ENCODE measurements at regions not wholly inside any gene's neighbourhood (a gene's known extent, or its start where the extent isn't known, plus 50 kb on each side); places are given as distances from the start of the nearest gene placed in this dataset.
"Not testable (repeated sequence)": the region's sequence is repeated elsewhere in the genome, so short reads cannot be mapped to it uniquely, and the experiment has no call there.

DNA sequence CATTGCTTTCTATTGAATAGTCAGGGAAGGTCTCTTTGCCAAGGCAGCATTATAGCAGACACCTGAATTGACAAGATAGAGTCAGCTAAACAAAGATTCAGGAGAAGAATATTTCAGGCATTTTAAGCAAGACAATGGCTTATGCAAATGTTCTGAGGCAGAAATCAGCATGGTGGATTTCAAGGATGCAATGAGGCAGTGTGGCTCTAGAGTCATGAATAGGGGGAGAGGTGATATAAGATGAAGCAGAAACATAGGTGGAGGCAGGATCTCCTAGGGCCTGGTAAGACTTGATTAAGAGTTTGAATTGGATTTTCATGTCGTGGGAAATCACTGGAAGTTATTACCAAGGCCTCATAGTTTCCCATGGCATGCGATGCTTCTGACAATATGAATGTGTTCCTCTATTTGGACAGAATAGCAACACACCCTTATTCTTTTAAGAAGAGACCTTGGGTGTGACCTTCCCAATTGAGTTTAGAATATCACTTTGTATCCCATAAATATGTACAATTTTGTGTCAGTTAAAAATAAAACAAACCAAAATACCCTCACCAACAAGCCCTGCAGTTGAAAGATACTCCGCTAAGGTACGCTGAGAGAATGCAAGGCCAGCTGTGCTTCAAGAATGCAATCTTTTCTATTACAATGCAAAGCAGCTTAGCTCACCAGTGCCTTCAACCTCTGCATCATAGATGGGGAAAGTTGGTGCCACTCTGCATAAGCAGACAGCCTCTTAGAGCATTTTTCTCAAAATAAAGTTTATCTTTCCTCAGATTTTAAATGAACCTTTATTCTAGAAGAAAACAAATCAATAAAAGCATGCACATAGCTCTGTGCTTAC is 139.6 kb upstream of the SALL1 start:
- no peak for DNase-seq

DNA sequence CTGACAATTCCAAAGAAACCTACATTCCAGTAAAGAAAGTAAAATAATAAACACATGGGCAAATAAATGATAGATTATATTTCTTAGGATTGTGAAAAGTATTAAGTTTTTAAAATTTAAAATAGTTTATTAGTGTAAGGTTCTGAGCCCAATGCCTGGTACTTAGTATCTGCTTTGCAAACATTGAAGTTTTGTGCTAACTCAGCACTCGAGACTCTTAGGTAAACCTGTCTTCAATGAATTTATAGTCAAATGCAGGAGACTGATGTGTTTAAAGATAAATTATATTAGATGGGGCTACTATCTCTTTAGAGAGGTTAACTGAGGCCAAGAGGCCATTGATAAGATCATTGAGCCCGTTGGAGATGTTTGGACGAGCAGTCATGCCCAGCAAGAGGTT is 138.3 kb upstream of the SALL1 start:
- DNase-seq, result no peak

DNA sequence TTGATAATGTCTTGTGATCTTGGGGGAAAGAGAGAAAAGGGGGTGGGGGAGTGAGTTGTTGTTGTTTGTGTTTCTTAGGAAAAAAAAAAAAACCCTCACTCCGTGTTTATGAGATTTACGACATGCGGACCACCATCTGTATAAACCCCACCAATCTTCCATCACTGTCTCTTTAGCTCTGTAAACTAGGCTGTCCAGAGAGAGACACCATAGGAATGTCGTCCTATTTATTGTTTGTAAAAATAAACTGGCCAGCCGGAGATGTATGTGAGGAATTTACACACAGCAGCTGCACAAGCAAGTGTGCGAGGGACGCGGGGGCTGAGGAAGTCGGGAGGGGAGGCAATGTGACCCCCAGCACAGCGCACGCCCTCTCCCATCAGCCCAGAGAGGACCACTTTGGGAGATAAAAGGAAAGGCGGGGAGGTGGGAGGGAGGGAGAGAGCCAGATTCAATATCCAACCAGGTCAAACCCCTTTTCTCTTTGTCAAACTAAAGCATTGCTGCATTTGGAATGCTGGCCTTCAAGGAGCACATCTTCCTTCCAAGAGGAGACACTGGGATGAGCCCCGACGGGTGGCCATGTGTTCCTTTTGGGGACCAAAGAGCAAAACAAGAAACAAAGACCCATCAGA is 136.2 kb upstream of the SALL1 start:
- DNase-seq, result no peak

DNA sequence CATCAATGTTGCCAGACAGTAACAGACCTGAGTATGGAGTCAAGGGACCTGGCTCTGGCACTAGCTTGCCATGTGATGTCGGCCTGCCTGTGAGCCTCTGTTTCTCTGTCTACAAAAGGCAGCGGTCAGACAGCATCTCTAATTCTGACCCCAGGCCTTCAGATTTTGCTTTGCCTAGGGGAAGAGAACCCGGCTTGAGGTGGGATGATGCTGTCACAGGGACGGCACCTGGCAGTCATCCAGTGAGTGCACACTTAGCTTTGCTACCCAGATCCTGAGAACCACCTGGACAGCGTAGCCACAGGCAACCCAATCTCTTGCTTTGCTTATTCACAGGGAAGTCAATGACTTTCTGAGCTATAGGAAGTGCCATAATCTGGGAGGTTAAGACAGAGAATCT is 135.2 kb upstream of the SALL1 start:
- DNase-seq, result no peak

DNA sequence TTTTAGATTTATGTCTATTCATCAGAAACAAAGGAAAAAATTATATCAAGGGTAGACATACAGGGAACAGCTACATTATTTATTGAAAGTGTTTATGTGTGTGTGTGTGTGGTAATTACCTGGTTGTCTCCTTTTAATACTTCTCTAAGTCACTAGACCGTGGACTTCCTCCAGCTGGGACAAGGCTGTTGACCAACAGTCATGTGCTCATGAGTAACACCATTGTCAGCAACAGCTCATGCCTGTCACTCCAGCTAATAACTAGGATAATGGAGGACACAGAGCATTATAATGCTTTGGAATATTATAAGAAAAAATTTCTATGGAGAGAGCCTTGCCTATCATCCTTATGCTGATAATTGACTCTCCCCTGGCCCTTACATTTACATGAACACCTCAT is 125.3 kb upstream of the SALL1 start:
- DNase-seq, result no peak

DNA sequence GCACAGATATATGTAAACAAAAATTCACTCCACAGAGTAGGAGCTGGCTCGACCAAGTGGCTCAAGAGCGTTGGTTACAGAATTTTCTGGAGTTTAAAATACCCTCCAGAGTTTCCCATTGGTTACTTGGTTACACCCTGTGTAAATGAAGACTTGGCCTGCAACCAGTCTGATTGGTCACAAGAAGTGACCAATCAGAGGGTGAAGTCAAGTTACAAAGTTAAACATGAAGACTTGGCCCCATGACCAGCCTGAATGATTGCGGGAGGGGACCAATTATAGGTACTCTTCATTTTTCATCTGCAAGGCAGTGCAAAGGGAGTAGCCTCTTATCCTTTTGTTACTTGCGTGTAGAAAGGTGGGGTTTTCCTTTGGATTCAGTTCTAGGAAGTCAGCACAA is 121.3 kb upstream of the SALL1 start:
- DNase-seq, result no peak

DNA sequence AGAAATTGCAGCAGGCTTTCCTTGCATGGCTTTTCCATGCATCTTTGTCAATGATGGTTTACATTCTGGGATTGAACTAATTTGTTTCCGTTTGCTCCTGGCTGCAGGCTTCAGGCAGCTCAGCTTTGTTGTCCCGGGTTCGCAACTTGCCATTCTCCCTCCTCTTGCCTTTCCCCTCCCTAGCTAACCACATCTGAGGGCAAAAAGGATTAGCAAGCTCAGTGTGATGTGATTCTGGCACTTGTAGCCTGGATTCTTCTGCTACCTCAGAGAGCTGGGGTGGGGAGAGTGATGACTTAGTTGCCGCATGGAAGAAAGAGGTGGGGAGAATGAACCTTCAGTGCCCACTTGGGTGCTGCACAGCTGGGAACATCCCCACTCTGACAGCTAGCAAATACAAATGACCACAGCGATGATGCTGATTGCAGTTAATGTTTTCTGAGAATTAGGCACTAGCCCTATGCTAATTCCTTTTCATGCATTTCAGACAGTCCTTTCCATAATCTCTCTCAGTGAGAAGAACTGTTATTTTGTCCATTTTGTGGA is 120.2 kb upstream of the SALL1 start:
- no peak for DNase-seq

DNA sequence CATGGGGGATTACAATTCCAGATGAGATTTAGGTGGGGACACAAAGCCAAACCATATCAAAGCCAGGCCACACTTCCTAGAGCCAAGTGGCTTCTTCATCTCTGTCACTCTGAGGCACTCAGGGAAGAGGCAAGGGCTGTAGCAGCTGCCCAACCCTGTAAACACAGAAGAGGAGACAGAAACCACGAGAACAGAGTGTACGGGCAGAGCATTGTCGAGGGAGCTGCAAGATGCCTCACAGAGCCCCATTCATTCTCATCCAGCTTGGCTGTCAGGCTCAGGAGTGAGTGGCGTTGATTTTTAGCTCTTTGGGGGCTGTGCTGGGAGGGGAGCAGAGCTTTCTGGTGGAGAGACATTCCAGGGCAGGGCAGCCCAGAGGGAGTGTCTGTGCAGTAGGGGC is 117.2 kb upstream of the SALL1 start:
- no peak for DNase-seq

DNA sequence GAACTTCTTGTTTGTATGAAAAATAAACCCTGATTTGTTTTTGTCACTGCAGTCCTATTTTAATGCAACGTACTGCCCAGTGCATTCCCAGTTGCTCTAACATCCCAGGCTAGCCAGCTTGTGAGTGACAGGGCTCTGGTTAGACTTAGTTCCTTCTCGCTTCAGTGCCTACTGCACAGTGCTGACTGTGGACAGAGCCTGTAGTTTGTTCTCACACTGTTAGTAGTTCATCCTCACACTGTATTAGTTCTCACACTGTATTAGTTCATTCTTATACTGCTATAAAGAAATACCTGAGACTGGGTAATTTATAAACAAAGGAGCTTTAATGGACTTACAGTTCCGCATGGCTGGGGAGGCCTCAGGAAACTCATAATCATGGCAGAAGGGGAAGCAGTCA is 116.6 kb upstream of the SALL1 start:
- DNase-seq, result no peak

DNA sequence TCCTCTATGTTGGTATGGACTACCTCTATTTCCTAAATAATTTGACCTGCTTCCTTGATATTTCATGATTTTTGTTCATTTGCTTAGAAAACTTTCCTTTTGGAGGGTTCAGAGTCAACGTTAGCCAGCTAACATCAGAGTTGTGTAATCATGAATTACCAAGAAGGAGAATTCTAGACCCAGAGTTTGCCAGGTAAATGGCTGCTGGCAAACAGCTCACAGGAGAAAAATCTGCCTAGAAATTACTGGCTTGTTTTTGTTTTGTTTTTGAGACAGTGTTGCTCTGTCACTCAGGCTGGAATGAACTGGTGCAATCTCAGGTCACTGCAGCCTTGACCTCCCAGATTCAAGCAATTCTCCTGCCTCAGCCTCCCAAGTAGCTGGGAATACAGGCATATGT is 111.4 kb upstream of the SALL1 start:
- no peak for DNase-seq

DNA sequence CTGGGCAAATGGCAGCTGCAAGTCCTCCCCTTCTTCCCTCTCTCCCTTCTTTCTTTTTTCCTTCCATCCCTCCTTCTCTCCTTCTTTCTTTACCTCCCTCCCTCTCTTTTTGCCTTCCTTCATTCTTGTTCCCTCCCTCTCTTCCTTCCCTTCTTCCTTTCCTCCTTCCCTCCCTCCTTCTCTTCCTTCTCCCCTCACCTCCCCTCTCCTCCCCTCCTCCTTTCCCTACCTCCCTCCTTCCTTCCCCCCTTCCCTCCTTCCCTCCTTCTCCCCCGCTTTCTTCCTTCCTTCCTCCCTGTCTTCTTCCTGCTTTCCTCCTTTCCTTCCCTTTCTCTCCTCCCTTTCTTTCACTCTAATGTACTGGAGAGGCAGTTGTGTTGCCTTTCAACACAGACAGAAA is 110.8 kb upstream of the SALL1 start:
- no peak for DNase-seq

DNA sequence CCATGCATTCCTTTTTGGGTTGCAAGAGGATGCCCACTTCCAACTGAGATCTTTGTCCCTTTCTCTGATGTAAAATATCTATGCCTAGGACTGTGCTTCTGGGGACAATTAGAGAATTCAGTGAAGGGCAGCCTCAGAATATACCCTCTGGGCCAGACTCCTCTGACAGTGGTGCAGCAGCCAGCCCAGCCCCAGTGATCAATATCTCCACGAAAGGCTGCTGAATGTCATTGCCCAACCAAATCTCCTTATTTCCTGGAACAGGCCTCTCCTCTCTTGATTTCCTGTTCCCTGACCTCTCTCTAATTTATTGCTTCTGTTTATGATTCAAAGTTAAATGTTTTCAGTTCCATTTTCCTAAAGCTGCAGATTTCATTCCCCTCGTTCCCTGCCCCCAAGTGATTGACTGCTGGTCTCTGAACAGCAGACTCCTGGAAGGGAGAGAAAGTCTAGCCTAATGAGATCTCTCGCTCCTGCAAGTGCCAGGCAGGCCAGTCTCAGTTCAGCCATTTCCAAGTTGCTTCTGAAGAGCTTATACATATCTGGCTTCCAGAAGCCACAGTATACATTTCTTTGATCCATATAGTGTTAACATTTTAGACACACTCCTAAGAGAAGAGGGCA is 104.4 kb upstream of the SALL1 start:
- DNase-seq, result no peak

DNA sequence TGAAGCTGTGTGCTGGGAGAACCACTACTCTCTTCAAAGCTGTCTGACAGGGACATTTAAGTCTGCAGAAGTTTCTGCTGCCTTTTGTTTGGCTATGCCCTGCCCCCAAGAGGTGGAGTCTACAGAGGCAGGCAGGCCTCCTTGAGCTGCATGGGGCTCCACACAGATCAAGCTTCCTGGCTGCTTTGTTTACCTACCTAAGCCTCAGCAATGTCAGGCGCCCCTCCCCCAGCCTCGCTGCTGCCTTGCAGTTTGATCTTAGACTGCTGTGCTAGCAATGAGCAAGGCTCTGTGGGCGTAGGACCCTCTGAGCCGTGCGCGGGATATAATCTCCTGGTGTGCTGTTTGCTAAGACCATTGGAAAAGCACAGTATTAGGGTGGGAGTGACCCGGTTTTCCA is 103.3 kb upstream of the SALL1 start:
- DNase-seq, result not testable (repeated sequence)

DNA sequence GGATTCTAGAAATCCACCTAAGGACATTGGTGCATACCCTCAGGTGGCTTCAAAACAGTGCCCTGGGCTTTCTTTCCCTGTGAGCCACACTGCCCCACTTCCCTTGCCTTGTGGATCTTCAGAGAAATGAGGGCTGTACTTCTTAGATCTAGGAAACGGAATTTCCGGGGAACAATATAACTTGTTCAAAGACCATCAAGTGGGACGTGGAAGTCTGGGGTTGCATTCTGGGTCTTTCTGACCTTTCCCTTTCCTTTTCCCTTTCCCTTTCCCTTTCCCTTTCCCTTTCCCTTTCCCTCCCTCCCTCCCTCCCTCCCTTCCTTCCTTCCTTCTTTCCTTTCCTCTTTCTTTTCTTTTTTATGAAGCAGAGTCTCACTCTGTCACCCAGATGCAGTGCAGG is 97.1 kb upstream of the SALL1 start:
- DNase-seq, result no peak

DNA sequence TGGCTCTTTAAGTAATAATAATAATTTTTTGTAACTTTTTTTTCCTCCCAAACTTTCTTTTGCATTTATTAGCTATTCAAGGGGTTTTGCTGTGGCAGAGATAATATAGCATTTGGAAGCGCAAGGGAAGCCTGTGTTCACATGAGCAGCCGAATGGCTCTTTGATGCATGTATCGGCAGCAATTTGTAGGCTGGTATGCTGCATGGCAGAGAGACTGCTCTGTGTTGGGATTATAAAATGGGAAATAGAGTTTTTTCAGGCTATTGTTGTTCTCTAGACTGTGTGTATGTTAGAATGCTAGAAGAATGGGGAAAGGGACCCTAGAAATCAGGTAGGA is 94.6 kb upstream of the SALL1 start:
- DNase-seq, result no peak

DNA sequence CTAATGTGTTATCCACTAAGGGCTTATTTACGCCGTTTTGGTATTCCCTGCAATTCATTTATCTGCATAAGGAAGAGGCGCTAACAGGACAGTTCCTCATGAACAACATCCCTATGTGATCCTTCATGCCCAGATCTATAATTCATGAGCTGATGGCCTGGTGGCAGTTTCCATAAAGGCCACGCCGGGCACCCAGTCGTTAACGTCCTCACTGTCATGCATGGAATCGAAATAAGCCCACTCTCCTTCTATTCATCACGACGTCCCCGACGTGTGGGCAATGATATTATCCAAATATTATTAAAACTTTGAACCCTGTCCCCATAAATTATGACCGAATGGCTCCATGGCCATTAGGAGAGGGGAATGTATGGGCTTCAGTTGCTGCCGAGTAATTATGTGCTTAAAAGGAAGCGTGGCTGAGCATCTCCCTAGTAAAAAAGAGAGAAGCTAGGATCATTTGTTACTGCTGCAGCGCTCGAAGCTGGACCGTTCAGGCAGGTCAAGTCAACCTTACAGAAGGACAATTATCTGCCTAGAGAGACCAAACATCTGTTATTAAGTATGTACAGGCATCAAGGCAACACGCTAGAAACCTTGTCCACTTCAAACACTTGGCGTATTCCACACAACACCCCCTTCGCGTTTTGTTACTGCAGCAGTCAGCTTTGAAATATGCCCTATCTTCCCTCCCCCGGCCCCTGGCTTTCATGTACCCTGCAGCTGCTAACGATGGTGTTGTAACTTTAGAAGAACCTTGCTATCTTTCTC is 94.0 kb upstream of the SALL1 start:
- no peak for DNase-seq

DNA sequence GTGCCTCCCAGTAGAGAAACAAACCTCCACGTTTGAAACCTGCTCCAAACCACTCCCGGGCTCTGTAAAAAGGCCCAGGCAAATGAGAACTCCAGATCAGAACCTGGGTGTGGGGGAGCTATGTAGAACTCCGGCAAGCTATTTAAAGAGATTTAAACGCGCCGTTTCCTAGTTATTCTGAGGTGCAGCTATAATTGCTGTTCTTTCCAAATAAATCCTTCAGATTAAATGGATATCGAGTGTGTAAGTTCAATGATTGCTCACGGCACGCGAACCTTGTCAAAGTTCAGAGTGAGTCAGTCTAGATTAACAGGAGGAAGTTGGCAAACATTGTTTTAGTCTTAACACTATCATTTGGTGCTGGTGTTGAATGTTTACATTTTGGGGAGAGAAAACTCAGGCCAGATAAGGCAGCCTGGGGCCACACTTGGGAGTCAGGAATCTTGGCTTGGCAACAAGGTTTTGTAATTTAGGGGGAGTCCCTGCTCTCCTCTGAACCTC is 92.9 kb upstream of the SALL1 start:
- no peak for DNase-seq

DNA sequence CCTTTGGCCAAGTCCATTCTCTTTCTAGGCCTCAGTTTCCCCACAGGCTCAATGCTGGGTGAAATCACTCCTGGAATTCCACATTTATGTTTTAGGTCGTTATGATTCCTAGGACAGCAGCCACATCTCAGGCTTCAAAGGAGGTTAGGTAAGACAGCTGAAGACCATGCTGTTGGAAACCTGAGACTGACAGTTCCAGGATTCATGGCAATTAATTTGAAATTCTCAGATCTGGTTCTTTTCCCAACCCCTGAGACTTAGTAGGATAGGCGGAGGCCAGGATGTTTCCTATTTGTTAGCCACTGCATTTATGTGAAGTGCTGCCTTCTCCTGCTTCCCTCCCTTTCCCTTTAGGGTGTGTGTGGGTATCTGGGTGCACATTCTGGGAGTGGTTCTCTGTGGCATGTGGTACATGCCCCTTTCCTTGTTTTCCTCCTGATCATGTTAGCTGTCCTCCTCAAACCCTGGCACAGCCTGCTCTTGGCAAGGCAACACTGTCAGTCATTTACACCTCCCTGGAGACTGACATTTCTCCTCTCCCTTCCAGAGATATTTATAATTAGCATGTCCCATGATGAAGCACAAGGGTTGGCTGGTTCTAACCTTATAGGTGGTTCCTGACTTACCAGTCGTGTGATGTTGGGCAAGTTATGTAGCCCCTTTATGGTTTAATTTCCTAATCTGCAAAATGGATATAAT is 91.4 kb upstream of the SALL1 start:
- no peak for DNase-seq

DNA sequence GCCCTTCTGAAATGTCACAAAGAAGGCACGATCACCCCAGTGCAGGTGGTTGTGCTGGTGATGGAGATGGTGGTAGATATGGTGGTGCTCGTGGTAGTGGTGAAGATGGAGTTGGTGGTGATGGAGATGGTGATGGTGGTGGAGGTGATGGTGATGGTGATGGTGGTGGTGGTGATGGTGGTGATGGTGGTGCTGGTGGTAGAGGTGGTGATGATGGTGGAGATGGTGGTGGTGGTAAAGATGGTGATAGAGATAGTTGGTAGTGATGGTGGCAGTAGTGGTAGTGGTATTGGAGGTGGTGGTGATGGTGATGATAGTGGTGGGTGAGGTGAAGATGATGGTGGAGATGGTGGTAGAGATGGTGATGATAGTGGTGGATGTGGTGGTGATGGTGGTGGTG is 88.1 kb upstream of the SALL1 start:
- DNase-seq, result no peak

DNA sequence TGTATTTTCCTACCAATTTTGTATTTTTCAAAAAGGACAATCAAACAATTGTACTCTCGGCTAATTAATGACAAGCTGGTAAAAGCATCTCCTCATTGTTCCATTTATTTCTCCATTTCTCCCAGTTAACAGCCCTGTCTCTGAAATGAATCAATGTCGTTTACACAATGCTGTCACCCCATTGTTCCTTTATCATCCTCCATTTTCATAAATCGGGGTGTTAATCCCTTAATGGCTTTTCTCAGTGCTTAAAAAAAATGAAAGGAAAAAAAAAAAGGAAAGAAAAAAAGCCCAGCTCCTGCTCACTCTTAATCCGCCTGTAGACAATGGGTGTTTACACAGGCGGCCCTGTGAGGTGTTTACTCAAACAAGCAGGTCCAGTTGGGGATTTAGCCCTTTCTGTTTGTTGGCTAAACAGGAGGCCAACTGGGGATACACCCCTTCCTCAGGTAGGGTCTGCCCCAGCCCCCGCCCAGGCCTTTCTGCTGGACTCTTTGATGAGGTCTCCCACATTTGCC is 86.8 kb upstream of the SALL1 start:
- DNase-seq, result no peak

DNA sequence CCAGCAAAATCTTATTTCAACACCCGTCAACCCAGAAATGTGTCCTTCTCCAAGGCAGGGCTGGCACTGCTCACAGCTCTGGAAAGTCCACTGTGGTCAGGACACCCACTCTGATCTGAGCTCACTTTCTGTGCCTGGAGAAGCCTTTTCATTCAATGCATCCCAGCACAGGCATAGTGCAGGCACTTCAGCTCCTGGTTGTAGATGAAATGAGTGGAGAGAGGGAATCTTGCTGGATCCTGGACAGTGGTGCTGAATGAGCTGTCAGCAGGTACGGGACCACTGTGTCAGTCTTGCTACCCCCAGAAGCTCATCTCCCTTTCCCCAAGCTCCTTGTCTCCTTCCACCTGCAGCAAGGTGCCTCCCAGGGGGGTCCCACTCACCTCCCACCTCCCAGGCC is 86.1 kb upstream of the SALL1 start:
- no peak for DNase-seq

DNA sequence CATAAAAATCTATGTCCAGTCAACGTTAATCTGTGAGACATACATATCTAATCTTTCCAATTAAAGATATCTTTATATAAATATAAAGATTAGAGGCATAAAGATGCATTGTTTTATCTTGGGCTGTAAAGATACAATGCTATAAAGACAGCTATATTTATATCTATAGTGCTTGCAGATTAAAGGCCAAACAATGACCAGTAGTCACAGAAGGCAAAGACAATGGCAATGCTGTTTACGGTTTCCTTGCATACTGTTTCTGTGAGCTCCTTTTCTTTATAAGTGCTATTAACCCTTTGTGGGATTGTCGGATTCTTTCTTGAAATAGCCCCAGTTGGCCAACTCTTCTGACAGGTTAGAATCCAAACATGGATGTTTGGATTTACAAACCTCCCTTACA is 85.5 kb upstream of the SALL1 start:
- no peak for DNase-seq
